ENCODE measurements at regions not wholly inside any gene's neighbourhood (a gene's known extent, or its start where the extent isn't known, plus 50 kb on each side); places are given as distances from the start of the nearest gene placed in this dataset.
A peak's percentile ranks its signal among the peaks of the same experiment; 100 is the strongest.
"Not testable (repeated sequence)": the region's sequence is repeated elsewhere in the genome, so short reads cannot be mapped to it uniquely, and the experiment has no call there.

DNA sequence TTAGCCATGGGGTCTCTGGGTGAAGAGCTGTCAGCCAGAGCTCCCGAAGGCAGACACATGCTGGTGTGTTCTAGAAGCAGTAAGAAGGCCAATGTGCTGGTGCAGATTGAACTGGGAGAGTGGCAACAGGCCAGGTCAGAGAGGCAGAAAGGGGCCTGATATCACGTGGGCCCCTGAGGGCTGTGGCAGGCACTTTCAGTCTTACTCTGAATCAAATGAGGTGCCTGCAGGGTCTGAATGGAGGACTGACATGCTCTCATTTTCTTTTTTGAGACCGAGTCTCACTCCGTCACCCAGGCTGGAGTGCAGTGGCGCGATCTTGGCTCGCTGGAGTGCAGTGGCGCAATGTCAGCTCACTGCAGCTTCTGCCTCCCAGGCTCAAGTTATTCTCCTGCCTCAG is 293.8 kb downstream of the ABCC12 start:
- DNase-seq (ENCODE audit: low read depth): no peak

DNA sequence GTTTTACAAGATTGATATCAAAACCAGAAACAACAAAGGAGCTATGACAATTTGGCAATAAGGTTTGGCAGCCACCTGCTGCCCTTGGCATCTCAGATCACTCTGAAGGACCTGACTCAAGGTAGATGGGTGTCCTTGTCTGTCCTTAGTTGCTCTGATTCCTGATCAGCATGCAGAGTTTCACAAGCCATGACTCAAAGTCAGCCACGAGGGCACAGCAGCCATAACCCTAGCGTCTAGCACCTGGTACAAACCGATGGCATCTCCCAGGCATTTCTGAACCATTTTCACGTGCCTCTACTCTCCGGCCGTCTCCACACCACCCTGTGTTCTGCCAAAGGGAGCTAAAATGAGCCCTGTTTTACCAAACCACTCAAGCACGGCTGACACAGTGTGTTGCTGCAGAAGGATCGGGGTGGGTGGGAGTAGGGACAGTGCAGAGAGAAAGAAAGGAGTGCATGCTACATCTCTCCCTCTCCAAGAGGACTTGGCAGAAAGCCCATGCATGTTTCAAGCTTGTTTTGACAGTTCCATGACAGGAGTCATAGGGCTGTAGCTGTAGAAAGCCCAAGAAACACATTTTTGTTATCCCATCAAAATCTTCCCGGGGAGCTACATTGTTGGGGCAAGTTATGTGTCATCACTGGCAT is 297.3 kb downstream of the ABCC12 start:
- no peak for DNase-seq (ENCODE audit: low read depth)

DNA sequence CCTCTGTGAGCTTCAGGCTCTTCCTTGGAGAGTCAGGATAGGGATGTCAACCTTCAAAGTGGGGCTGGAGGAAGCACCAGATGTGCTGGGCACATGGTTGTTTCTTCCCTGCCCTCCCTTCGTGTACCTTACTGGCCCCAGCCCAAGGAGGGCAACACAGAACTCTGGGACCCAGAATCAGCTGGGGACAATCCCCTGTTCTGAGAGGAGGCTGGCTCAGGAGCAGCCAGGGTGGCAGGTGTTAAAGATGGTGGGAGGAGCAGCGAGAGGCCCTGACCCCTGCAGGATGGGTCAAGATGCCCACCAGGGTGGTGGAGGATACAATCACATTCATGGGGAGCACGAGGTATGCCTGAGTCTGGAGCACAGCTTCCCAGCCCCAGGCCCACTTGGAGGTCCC is 300.4 kb downstream of the ABCC12 start:
- DNase-seq (ENCODE audit: low read depth): no peak

DNA sequence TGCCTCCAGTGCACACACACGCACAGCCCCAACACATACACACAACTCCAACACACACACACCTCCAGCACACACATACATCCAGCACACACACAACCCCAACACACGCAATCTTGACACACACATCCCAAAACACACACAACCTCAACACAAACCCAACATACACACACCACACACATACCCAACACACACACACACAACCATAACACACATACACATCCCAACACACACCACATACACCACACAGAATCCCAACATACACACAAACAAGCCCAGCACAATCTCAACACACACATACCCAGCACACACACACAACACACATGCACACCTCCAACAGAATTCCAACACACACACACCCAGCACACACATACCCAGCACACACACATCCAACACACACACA is 301.1 kb downstream of the ABCC12 start:
- DNase-seq (ENCODE audit: low read depth): no peak

DNA sequence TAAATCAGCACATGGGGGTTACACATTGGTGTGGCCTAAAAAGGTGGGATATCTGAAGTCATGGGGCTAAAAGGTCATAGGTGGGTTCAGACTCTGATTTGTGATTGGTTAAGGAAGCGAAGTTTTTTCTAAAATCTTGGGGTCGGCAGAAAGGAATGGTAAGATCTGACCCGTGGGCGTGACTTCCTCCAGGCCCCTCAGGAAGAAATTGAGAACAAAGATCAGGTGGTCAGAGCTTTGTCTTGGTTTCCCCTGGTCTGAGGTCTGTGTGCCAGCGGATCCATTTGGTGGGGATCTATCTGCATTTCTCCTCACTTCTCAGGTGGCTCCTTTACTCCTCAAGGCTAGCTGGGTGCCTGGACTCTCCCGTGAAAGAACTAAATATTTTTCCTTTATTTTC is 302.8 kb downstream of the ABCC12 start:
- no peak for DNase-seq (ENCODE audit: low read depth)

DNA sequence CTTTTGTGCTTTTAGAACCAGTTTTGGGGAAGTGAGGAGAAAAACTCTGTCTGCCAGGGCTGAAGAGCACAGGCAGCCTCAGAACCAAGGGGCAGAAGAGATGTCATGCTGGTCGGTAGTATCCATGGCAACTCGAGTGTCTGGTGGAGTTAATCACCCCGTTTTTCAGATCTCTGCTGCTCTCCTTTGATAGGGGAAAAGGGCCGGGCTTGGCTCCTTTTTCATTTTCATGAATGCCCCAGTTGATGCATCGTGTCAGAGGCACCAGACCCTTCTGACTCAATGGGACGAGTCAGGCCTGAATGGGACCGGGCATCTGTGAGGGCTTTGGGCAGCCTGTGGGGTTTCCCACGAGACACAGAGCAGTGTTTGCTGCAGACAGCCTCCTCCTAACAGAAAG is 304.6 kb downstream of the ABCC12 start:
- DNase-seq (ENCODE audit: low read depth): no peak

DNA sequence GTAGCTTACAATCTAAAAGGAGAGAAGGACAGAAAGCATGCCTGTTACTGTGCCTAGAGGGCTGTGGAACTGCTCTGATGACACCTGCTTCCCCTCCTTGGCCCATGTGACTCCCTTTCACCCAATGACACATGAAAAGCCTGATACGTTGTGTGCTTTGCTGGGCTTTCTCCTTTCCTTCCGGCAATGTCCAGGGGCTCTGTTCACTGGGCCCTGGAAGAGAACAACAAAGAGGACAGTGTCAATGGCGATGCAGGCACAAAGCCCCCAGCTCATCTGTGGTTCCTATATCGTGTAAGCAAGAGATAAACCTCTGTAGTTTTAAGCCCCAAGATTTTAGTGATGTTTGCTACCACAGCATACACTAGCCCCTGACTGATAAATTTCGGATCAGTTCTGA is 306.1 kb downstream of the ABCC12 start:
- no peak for DNase-seq (ENCODE audit: low read depth)

DNA sequence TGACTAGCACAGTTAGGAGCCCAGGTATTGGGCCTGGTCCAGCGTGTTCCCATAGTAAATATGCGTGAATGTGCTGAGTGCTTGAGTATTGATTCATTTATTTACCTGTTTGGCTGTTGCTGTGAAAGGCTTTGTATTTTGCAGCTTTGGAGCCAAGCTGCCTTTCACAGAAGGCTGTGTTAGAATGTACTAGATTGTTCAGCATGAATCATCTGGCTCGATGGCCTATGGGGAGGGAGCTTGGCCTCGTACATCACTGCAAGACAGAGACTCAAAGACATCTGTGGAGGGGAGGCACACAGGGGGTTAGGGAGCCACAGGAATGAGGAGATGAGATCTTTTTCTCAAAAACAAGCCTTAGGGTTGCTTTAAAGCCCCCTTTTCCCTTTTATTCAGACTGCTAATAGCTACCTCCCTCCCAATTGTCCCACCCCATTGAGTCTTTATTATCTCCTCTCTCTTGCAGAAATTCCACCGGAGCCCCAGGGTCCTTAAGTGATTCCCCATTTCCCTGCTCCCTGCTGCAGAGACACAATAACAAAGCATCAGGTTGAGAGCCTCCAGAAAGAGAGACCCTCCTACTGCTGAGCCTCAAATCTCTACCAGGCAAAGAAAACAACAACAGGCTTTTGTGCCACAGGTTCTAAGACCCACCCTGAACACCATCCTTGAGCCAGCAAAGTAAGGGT is 307.2 kb downstream of the ABCC12 start:
- no peak for DNase-seq (ENCODE audit: low read depth)

DNA sequence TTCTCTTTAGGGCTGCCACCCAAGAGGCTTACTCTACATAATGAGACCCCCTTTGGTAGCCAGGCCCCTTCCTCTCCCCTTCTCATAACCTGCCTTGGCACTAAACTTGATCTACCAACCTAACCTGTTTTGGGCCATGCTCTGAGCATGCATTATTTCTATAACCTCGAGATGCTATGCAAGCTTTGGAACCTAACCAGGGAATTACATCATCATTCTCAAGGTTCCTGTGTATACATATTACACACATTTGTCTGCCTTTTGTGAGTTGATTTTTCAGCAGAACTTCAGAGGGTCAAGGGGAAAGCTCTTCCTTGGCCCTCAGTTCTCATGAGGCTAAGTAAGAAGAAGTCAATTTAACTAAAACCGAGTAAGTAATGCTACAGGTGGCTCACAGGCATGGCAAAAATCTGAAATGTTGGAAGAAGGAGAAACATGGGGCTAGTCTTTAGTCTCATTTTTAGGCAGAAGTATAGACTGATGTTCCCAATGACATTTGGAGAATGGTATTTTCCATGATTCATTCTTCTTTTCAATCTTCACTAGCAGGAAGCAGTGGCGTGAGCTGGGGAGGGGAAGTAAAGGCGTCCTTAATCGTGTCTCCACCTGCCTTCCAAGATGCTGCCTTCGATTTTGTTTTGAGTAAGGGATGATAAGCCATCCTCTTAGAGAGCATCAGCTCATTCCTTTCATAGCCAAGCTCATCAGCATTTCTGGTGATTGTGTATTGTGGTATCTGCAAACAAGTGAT is 308.4 kb downstream of the ABCC12 start:
- no peak for DNase-seq (ENCODE audit: low read depth)

DNA sequence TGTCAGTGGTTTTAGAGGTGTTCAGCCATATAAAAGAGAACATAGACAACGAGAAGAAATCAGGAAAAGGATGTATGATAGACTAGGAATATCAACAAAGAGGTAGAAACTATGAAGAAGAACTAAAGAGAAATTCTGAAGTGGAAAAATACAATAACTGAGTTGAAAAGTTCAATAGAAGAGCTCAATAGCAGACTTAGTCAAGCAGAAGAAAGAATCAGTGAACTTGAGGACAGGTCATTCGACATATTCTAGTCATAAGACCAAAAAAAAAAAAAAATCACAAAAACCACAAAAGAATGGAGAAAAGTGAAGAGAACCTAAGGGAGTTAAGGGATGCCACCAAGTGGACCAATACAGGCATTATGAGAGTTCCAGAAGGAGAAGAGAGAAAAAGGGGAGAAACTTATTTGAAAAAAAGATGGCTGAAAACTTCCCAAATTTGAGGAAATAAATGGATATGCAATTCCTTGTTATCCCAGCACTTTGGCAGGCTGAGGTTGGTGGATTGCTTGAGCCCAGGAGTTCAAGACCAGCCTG is 321.2 kb downstream of the ABCC12 start:
- no peak for DNase-seq (ENCODE audit: low read depth)

DNA sequence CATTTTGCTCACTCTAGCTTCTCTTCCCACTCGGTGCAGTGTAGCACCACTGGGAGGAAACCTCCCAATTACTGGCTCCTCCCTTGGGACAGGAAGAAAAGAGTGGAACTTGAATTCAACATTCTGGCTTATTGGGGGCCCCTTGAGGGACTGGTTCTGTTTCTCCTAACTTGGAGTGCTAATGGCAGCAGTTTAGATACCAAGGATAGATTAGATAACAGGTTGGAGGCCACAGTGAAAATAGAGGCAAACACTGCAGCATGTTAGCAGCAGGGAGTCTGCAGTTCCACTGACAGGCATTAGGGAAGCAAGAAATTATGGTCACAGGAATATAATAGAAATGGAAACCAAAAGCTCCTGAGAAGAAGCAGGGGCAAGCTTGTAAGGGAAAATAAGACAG is 322.0 kb downstream of the ABCC12 start:
- no peak for DNase-seq (ENCODE audit: low read depth)

DNA sequence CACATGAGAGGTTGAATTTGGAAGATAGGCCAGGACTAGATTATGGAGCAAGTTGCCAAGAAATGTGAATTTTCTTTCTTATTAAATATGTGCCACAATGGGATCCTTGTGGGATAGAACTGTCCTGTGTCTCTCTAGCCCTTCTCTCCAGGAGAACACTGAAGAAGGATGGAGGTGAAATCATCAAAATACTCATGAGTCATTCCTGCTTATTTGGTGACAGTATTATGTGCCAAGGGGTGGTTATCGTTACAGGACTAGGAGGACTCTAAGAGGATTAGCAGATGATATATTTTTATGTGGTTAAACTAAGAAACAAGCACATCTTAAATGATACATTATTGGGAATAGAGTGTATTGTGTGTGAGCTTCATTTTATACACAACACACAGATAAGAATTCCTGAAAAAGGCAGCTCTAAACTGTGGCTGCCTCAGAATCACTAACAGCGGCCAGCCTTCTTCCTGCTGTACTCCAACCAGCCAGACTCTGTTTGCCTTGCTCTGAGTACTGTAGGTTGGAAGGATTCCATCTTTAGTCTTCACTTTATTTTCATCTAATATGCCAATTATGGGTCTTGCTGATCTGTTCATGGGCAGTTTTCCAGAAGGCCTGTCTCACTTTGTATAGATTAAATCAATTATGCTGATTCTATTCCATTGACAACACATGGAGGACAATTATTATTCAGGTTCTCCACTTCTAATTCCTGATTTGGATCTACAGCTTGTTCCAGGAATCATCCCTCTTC is 325.8 kb downstream of the ABCC12 start:
- DNase-seq (ENCODE audit: low read depth): no peak

DNA sequence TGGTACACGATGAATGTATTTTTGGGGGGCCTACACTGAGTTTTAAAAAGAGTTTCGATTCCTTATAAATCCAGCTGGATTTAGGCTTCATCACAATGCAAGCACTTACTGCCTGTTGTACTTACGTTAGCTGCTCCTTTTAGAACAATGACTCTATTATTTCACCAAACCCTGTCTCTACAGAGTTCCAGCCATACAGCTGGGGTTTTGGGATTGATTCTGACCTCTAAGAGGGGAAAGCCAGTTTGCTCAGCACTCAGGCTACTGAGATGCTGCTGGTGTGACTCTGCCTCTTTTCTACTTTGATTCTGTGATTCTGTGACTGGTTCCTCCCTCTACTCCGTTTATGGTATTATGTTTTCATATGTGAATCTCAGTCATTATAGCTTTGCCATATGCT is 329.7 kb downstream of the ABCC12 start:
- no peak for DNase-seq (ENCODE audit: low read depth)

DNA sequence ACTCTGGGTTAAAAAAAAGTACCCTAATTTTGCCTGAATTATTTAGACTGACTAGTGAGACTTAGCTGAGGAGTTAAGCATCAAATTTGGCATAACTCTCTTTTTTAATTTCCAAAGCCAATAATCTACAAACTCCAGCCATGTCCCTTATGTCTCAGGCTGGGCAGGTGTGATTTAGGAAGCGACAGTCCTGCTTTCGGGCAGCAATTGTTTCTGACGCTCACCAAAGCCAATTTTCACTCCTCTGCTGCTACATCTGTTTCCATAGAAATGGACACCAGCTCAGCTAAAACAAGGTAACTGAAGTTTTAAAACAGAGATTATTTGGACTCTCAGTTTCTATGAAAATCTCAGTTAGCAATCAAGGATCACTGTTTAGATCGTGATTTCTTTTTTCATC is 338.7 kb downstream of the ABCC12 start:
- DNase-seq (ENCODE audit: low read depth): no peak

DNA sequence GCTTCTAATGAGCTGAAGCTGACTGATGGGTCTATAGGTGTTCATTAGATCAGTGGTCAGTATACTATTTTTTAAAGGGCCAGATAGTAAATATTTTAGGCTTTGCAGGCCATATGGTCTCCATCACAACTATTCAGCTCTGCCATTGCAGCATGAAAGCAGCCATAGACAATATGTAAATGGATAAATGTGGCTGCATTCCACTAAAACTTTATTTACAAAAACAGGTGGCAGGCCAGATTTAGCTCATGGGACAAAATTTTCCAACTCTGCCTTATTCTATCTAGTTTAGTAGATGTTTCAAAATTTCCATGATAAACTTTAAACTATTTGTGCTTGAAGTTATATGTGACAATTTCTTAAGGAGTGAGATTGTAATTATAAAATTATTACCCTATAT is 339.3 kb downstream of the ABCC12 start:
- no peak for DNase-seq (ENCODE audit: low read depth)

DNA sequence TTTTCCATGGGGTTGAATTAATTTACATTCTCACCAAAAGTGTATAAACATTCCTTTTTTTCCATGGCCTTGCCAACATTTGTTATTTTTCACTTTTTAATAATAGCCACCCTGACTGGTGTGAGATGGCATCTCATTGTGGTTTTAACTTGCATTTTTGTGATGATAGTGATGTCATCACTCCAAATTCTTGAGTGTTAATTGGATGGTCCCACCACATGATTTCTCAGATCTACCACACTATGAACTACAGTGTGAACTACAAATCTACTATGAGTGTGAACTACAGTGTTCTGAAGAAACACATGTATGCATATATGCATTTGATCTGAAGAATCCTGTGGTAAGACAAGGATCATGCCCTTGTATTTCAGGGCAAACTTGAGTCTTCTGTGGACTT is 340.1 kb downstream of the ABCC12 start:
- peak; percentile 15 for DNase-seq (ENCODE audit: low read depth)

DNA sequence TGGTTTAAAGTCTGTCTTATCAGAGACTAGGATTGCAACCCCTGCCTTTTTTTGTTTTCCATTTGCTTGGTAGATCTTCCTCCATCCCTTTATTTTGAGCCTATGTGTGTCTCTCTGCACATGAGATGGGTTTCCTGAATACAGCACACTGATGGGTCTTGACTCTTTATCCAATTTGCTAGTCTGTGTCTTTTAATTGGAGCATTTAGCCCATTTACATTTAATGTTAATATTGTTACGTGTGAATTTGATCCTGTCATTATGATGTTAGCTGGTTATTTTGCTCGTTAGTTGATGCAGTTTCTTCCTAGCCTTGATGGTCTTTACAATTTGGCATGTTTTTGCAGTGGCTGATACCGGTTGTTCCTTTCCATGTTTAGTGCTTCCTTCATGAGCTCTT is 344.0 kb downstream of the ABCC12 start:
- not testable (repeated sequence) for DNase-seq (ENCODE audit: low read depth)

DNA sequence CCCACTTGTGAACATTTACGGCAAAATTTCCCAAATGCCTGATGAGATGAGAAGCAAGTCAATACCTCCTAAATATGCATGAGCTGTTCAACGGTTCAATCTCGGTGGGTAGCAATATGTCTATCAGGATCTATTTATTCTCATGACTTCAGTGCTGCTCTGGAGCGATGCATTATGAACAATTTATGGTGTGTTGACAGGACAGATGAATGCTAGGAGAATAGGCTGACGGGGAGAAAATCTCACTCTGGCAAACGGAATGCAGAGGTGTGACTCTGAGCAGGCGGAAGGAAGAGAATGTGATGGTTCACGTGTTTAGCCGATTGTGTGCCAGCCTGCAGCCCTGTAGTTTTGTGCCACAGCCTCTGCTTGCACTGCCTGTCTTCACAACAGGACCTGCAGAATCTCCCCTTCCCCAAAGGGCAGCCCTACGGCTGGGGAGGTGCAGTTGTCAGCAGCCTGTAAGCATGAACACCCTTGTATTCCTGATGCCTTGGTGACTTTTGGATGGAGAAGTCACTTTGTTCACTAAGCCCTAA is 345.2 kb downstream of the PHKB start:
- no peak for DNase-seq (ENCODE audit: low read depth)

DNA sequence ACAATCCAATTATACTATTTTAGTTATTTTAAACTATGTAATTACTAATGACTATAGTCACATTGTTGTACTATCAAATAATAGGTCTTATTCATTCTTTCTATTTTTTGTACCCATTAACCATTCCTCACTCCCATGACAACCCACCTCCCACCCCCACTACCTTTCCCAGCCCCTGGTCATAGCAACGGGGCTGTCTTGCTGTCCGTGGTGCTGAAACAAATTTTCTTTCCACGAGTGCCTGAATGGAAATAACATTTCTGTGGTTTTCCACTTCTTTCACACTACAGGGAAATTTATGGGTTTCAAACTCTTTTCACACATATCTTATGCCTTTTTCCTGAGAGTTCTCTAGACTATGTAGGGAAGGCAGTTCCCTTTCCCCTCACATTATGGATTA is 326.6 kb downstream of the PHKB start:
- DNase-seq (ENCODE audit: low read depth): peak; percentile 14

DNA sequence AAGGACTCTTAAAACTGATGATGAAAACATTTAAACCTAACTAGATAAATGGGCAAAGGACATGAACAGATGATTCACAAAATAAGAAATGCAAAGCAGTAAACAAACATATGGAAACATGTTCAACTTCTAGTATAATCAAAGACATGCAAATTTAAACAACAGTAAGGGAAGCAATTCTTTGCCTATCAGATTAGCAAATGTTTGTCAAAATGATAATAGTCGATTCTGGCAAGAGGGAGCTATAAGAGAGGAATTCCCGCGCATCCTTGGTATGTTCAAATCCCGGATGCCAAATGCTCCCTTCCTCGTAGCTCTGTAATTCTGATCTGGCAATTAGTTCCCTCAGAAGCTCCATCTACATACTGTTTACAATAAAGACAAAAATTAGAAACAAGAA is 320.5 kb downstream of the PHKB start:
- no peak for DNase-seq (ENCODE audit: low read depth)

DNA sequence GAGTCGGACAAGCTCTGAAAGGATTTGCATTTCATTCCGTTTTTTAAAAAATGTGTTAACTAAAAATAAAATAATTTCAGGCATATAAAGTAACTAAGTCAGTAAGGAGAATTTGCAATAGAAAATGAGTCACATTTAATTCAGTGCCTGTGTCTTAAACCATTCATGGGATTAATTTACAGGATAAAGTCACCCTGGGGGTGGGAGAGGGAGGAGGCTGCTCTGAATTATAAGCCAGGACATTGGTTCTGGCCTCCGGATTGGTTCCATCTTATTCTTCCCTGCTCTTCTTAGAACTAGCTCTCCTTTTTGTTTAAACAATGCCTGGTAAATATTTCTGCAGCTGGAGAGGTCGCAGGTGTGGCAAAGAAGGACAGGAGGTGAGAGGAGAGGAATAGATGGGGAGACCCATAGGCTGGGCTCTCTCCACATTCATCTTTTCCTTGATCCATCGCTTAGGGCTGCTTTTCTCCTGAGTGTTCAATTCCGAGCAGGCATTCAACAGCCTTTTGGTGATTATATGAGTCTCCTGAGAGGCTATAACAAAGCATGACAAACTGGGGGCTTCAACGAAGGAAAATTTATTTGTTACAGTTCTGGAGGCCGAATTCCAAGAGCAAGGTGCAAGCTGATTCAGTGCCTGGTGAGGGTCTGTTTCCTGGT is 319.2 kb downstream of the PHKB start:
- DNase-seq (ENCODE audit: low read depth): peak; percentile 13

Measured in LHCN-M2 (cell line).